Trophoblast cell (in vitro differentiated cells and primary cell): ENCODE measurements at regions not wholly inside any gene's neighbourhood (a gene's known extent, or its start where the extent isn't known, plus 50 kb on each side); places are given as distances from the start of the nearest gene placed in this dataset.

Source experiments
- DNase-seq, 2 donors: peaks; one replicate each; pipeline ENCODE4 v3.0.0-alpha.2; 2016
- H2AFZ ChIP-seq: 2 replicates; pipeline ENCODE4 v1.6.1; 2013; ENCODE audit warnings: low read length, moderate library complexity, mild to moderate bottlenecking; ENCODE audit not compliant: insufficient read depth, poor library complexity
- H2AK5ac ChIP-seq: 2 replicates; pipeline ENCODE4 v1.6.1; 2013; ENCODE audit warnings: mild to moderate bottlenecking, low read length
- H2BK120ac ChIP-seq: 2 replicates; pipeline ENCODE4 v1.6.1; 2013; ENCODE audit warnings: low read length, mild to moderate bottlenecking, moderate library complexity; ENCODE audit not compliant: insufficient read depth, poor library complexity
- H2BK12ac ChIP-seq: 2 replicates; pipeline ENCODE4 v1.6.1; 2013; ENCODE audit warnings: mild to moderate bottlenecking, low read length, moderate library complexity
- H2BK5ac ChIP-seq: 2 replicates; pipeline ENCODE4 v1.6.1; 2013; ENCODE audit warnings: low read length, low read depth, moderate library complexity, mild to moderate bottlenecking; ENCODE audit not compliant: poor library complexity
- H3K14ac ChIP-seq: 2 replicates; pipeline ENCODE4 v1.6.1; 2013; ENCODE audit warnings: mild to moderate bottlenecking, low read length
- H3K18ac ChIP-seq: 2 replicates; pipeline ENCODE4 v1.6.1; 2013; ENCODE audit warnings: mild to moderate bottlenecking, low read length
- H3K23ac ChIP-seq: 2 replicates; pipeline ENCODE4 v1.6.1; 2013; ENCODE audit warnings: low read length
- H3K27ac ChIP-seq: 2 replicates; pipeline ENCODE4 v1.5.1; 2013; ENCODE audit warnings: low read depth, mild to moderate bottlenecking, inconsistent platforms, low read length, moderate library complexity
- H3K27me3 ChIP-seq: 2 replicates; pipeline ENCODE4 v1.6.1; 2013; ENCODE audit warnings: inconsistent platforms, mild to moderate bottlenecking, low read length, moderate library complexity; ENCODE audit not compliant: insufficient read depth
- H3K36me3 ChIP-seq, 2 experiments: 1 replicate in 1 of 2; 2 replicates in 1 of 2; pipeline ENCODE4 v1.6.1; 2013; ENCODE audit warnings: low read length in 2 of 2, mild to moderate bottlenecking in 2 of 2, moderate library complexity in 1 of 2; ENCODE audit not compliant: insufficient read depth in 2 of 2, control insufficient read depth in 1 of 2
- H3K4ac ChIP-seq: 2 replicates; pipeline ENCODE4 v1.6.1; 2013; ENCODE audit warnings: low read depth, mild to moderate bottlenecking, low read length, moderate library complexity
- H3K4me1 ChIP-seq, 2 experiments: 1 replicate in 1 of 2; 2 replicates in 1 of 2; pipeline ENCODE4 v1.6.1; 2013; ENCODE audit warnings: low read length in 2 of 2, mild to moderate bottlenecking in 2 of 2, moderate library complexity in 1 of 2; ENCODE audit not compliant: insufficient read depth in 2 of 2, control insufficient read depth in 1 of 2
- H3K4me2 ChIP-seq: 2 replicates; pipeline ENCODE4 v1.6.1; 2013; ENCODE audit warnings: inconsistent platforms, mild to moderate bottlenecking, low read length, moderate library complexity
- H3K4me3 ChIP-seq: 2 replicates; pipeline ENCODE4 v1.5.1; 2013; ENCODE audit warnings: mild to moderate bottlenecking, low read depth, low read length, inconsistent platforms
- H3K79me1 ChIP-seq: one replicate; pipeline ENCODE4 v1.6.1; 2013; ENCODE audit warnings: low read length
- H3K79me2 ChIP-seq: 2 replicates; pipeline ENCODE4 v1.6.1; 2013; ENCODE audit warnings: low read length, mild to moderate bottlenecking; ENCODE audit not compliant: control insufficient read depth, insufficient read depth, poor library complexity
- H3K9ac ChIP-seq: 2 replicates; pipeline ENCODE4 v1.6.1; 2013; ENCODE audit warnings: mild to moderate bottlenecking, low read length
- H3K9me3 ChIP-seq: 2 replicates; pipeline ENCODE4 v1.6.1; 2013; ENCODE audit warnings: low read depth, mild to moderate bottlenecking, control low read depth, inconsistent platforms, low read length; ENCODE audit not compliant: insufficient read depth
- H4K12ac ChIP-seq: 2 replicates; pipeline ENCODE4 v1.6.1; 2013; ENCODE audit warnings: low read depth, mild to moderate bottlenecking, low read length, moderate library complexity
- H4K8ac ChIP-seq: 2 replicates; pipeline ENCODE4 v1.6.1; 2013; ENCODE audit warnings: low read depth, mild to moderate bottlenecking, low read length, moderate library complexity
- H4K91ac ChIP-seq: one replicate; pipeline ENCODE4 v1.6.1; 2013; ENCODE audit warnings: low read depth, mild to moderate bottlenecking, low read length, moderate library complexity
- WGBS: extraction: QIAGEN DNeasy Blood & Tissue Kit; methylation state at CpG from one replicate; pipeline ENCODE4 v1.1.7; 2013; ENCODE audit warnings: missing lambda C conversion rate; ENCODE audit not compliant: insufficient read length, insufficient coverage; ENCODE audit errors: extremely low coverage; 5-methylcytosine and 5-hydroxymethylcytosine counted together

- WGBS, result no CpG with 5 or more reads among the region's 2 CpGs
- Histone ChIP-seq H2AK5ac (no peak overlapping the region), H3K79me1 (no peaks in the 10 kb centered on the region), H2BK5ac (no peak overlapping the region), H3K4me2 (no peak overlapping the region), H2BK12ac (no peak overlapping the region), H3K27ac (no peak overlapping the region), H3K4ac (no peak overlapping the region), H3K18ac (no peak overlapping the region), H4K91ac (no peak overlapping the region), H2BK120ac (no peak overlapping the region), H3K4me3 (no peak overlapping the region), H4K12ac (no peak overlapping the region), H3K27me3 (no peaks in the 10 kb centered on the region), H3K14ac (no peak overlapping the region), H3K9me3 (no peaks in the 10 kb centered on the region), H3K9ac (no peak overlapping the region), H3K36me3 (no peaks in the 10 kb centered on the region), H3K4me1 (no peaks in the 10 kb centered on the region), H3K79me2 (no peaks in the 10 kb centered on the region), H3K23ac (no peak overlapping the region), H4K8ac (no peak overlapping the region), H2AFZ (no peak overlapping the region)
- DNase-seq, result peak; percentile 38 to 73
Measured at GRCh38 chr9:111236332-111236731, 93.7 kb downstream of the OR2K2 start.

- Histone ChIP-seq H3K4me2 (no peak overlapping the region), H3K36me3 (no peaks in the 10 kb centered on the region), H3K14ac (no peak overlapping the region), H2AK5ac (no peak overlapping the region), H4K91ac (no peak overlapping the region), H3K9ac (no peak overlapping the region), H3K4me3 (no peak overlapping the region), H2BK120ac (no peak overlapping the region), H4K8ac (no peak overlapping the region), H3K79me2 (no peaks in the 10 kb centered on the region), H3K27me3 (no peaks in the 10 kb centered on the region), H3K4me1 (no peaks in the 10 kb centered on the region), H2AFZ (no peak overlapping the region), H4K12ac (no peak overlapping the region), H3K79me1 (no peaks in the 10 kb centered on the region), H3K18ac (no peak overlapping the region), H2BK12ac (no peak overlapping the region), H3K27ac (no peak overlapping the region), H3K23ac (no peak overlapping the region), H3K9me3 (no peaks in the 10 kb centered on the region), H2BK5ac (no peak overlapping the region), H3K4ac (no peak overlapping the region)
- DNase-seq, result no peak
- no CpG with 5 or more reads among the region's 3 CpGs for WGBS
Measured at GRCh38 chr9:111233963-111234362, 96.1 kb downstream of the OR2K2 start.

- no peak overlapping the region for H2BK12ac ChIP-seq
- H3K14ac ChIP-seq, result no peak overlapping the region
- no peaks in the 10 kb centered on the region for H3K79me2 ChIP-seq
Measured at GRCh38 chr9:111232997-111233790, 96.8 kb downstream of the OR2K2 start.

GRCh38 chr9:111231801-111232580 lies 98.0 kb downstream of the OR2K2 start:
- WGBS, result no CpG with 5 or more reads among the region's 3 CpGs
- Histone ChIP-seq H3K14ac (no peak overlapping the region), H3K36me3 (no peaks in the 10 kb centered on the region), H3K4me2 (no peak overlapping the region), H3K27me3 (no peaks in the 10 kb centered on the region), H2BK12ac (no peak overlapping the region), H3K4me1 (no peaks in the 10 kb centered on the region), H2BK5ac (no peak overlapping the region), H3K23ac (no peak overlapping the region), H4K91ac (no peak overlapping the region), H4K12ac (no peak overlapping the region), H3K18ac (no peak overlapping the region), H3K79me2 (no peaks in the 10 kb centered on the region), H3K9me3 (no peaks in the 10 kb centered on the region), H3K27ac (no peak overlapping the region), H2AK5ac (no peak overlapping the region), H3K4ac (no peak overlapping the region), H3K79me1 (no peaks in the 10 kb centered on the region), H3K4me3 (no peak overlapping the region), H4K8ac (no peak overlapping the region), H3K9ac (no peak overlapping the region), H2BK120ac (no peak overlapping the region), H2AFZ (no peak overlapping the region)
- DNase-seq, result no peak

More at GRCh38 chr9:111232997-111233790, 96.8 kb downstream of the OR2K2 start:
- H3K36me3 ChIP-seq, result no peaks in the 10 kb centered on the region
- no peak overlapping the region for H3K23ac ChIP-seq
- H3K79me1 ChIP-seq, result no peaks in the 10 kb centered on the region
- no peak overlapping the region for H2BK5ac ChIP-seq
- no peak for DNase-seq
- no peak overlapping the region for H4K8ac ChIP-seq
- no peaks in the 10 kb centered on the region for H3K9me3 ChIP-seq
- no peak overlapping the region for H2AFZ ChIP-seq
- H3K27me3 ChIP-seq, result no peaks in the 10 kb centered on the region
- no peak overlapping the region for H2AK5ac ChIP-seq
- no CpG with 5 or more reads among the region's 8 CpGs for WGBS
- no peak overlapping the region for H3K4me2 ChIP-seq
- no peak overlapping the region for H3K18ac ChIP-seq
- no peak overlapping the region for H3K9ac ChIP-seq
- H4K91ac ChIP-seq, result no peak overlapping the region
- no peak overlapping the region for H3K27ac ChIP-seq
- H2BK120ac ChIP-seq, result no peak overlapping the region
- no peak overlapping the region for H4K12ac ChIP-seq
- no peak overlapping the region for H3K4me3 ChIP-seq
- H3K4ac ChIP-seq, result no peak overlapping the region
- no peaks in the 10 kb centered on the region for H3K4me1 ChIP-seq
